NCI-H1092 (cell line): ENCODE measurements at regions not wholly inside any gene's neighbourhood (a gene's known extent, or its start where the extent isn't known, plus 50 kb on each side); places are given as distances from the start of the nearest gene placed in this dataset.
"Not testable (repeated sequence)": the region's sequence is repeated elsewhere in the genome, so short reads cannot be mapped to it uniquely, and the experiment has no call there.

Source experiments
- DNase-seq: peaks from one replicate; lab custom pipeline; 2025; lab: John Stamatoyannopoulos, UW

DNA sequence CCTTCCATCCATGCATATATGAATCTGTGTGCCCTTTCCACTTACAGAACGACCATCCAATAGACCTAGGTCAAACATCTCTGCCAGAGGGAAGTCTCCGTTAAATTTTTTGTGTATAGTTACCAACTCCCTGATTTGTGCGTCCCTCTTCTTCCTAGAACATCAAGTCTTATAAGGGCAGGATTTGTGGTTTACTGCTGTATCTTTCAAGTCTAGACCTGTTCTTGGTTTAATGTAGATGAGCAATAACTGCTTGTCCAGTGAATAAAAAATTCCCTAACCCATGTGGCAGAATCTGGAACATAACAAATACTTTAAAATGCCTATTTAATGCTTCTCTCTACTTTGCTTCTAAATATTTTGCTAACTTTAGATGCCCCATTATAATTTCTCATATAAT, 988.8 kb downstream of the RAPGEF2 start:
- no peak for DNase-seq

DNA sequence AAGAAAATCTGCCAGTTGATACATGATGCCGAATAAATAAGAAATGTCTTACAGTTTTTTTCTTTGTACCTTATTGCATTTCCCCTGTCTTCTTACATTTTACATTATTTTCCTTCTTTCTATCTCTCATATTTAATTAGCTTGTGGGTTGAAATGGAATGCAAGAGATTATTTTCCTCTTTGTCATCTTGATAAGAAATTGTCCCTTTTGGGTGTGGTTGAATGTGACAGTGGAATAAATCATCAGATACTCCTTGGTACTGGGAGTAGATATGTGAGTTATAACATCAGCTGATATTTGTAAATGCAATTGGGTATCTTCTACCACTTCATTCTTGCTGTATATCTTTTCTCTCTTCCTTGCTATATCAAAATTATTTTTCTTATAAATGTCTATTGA, 997.4 kb downstream of the RAPGEF2 start:
- DNase-seq: no peak

DNA sequence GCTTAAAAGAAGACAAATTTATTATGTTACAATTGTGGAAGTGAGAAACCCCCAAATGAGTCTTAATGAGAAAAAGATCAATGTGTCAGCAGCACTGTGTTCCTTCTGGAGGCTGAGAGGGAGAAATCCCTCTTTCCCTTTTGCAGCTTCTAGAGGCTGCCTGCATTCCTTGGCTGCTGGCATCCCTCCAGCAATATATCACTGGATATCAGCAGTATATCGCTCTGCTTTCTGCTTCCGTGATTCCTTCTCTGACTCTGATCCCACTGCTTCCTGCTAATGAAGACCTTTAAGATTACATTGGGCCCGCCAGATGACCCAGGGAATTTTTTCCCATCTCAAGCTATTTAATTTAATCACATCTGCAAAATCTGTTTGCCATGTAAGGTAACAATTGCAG, 1008.0 kb downstream of the RAPGEF2 start:
- no peak for DNase-seq

DNA sequence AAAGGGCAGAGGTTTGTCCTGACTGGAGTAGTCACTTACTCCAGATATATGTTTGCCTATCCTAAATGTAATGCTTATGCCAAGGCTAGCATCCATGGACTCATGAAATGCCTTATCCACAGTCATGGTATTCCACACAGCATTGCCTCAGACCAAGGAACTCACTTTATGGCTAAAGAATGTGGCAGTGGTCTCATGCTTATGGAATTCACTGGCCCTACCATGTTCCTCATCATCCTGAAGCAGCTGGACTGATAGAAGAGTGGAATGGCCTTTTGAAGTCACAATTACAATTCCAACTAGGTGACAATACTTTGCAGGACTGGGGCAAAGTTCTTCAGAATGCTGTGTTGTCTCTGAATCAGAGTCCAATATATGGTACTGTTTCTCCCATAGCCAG, 1014.8 kb downstream of the RAPGEF2 start:
- DNase-seq: no peak

DNA sequence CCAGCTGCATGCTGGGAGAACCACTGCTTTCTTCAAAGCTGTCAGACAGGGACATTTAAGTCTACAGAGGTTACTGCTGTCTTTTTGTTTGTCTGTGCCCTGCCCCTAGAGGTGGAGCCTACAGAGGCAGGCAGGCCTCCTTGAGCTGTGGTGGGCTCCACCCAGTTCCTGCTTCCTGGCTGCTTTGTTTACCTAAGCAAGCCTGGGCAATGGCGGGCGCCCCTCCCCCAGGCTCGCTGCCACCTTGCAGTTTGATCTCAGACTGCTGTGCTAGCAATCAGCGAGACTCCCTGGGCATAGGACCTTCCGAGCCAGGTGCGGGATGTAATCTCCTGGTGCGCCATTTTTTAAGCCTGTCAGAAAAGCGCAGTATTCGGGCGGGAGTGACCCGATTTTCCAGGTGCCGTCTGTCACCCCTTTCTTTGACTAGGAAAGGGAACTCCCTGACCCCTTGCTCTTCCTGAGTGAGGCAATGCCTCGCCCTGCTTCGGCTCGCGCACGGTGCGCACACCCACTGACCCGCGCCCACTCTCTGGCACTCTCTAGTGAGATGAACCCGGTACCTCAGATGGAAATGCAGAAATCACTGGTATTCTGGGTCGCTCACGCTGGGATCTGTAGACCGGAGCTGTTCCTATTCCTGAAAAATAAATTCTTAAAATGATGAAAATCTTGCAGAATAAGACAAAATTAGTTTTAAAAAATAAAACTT, 1022.9 kb downstream of the RAPGEF2 start:
- not testable (repeated sequence) for DNase-seq

DNA sequence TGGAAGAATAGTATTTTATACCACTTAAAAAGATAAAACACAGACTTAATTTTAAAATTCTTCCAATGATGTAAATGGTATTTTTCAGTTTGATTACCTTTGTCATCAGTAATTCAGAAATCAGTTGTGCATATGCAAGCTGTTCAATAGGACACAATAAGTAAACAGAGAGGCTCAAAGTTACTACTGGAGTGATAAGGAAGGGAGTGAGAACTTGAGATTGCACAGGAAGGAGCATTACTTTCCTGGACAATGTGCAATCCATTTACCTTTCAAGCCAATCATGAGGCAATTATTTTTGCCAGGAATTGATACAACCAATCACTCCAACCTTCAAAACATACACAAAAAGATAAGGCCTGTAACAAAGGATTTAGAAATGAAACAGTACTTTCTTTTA, 1024.3 kb downstream of the RAPGEF2 start:
- DNase-seq: no peak

DNA sequence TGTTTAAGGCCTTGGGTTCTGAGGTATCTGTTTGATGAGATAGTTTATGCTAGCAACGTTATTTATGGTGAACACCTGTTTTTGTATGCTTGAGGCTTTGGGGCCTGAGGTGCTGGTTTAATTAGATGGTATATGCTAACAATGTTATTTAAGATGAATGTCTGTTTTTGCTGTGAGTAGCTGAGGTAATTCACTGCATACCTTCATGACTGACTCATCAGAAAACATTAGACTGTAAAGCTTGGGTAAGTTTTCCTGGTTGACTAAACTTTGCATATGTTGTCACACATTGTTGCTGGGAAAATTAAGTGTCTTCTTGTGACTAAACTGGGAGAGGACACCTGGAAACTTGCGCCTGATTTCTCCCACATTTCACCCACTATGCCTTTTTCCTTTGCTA, 1026.6 kb downstream of the RAPGEF2 start:
- DNase-seq: no peak

DNA sequence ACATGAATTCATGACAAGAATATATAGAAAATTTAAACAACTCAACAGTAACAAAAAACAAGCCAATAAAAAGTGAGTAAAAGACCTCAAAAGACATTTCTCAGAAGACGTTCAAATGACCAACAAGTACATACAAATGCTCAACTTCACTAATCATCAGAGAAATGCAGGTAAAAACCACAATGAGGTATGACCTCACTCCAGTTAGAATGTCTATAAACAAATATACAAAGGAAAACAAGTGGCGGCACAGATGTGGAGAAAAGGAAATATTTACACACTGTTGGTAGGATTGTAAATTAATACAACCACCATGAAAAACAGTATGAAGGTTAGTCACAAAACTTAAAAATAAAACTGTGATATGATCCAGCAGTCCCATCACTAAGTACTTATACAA, 1033.1 kb downstream of the RAPGEF2 start:
- no peak for DNase-seq

DNA sequence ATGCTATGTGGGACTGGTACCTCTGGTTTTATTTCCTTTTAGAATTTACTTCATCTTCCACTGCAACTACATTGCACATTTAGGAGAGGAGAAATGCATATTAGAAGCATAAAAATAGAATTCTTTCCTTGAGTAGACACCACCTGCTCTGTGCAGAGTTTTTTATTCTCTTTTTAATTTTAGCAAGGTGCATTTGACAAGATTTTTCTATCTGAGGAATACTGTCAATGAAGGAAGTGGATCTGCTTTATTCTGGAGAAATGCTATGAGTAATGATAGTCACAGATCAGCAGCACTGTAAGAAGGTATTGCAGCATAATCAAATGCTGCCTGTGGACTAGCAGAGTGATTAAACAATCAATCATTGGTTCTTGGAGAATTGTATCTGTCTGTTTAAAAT, 1038.3 kb downstream of the RAPGEF2 start:
- no peak for DNase-seq

DNA sequence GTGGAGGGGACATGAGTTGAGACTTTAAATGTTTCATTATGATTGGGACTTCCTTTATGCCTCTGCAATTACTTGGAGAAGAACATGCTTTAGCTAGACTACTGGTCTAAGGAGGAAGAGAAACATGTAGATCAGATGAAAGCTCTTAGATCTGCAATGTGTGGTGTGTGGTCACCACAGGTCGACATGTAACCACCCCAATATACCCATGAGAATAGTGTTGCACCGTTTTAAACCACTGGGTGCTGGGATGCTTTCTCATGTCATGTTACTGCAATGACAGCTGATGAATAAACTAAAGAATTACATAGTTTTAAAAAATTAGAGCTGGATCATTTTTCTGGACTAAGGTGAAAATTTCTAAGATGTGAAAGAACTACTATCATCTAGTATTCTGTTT, 1039.7 kb downstream of the RAPGEF2 start:
- DNase-seq: no peak

DNA sequence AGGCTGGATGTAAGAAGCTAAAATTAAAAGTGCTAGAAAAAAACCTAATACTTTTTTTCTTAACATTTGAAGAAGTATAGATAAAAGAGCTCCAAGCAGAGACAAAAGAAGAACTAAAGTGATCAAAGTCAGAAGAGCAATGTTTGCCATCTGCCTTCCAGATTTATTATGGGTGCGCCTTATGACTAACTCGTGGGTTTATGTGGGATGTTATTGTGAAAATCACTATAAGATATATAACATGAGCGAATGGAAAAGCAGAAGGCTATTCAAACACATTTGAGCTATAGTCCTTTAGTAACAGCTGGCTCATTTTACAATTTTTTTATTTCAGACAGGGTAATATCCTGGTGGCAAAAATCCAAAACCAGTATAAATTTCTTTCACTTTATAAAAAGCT, 1040.7 kb downstream of the RAPGEF2 start:
- DNase-seq: no peak

DNA sequence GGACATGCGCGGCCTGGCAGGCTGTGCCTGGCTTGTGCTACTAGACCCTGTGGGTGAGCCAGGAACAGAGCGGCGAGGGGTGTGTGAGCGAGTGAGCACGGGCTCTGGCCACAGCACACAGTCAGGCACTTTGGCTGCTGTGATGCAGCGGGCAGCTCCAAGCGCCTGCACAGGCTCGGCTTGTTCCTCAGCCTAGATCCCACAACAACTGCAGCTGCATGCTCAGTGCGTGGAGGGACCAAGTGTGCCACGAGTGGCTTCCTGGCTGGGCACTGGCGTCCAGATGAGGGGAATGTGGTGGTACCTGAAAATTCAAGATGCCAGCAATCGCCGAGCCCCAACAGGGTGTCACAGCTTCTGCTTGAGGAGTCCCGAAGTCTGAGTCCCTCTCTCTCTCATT, 1056.6 kb downstream of the RAPGEF2 start:
- DNase-seq: no peak

DNA sequence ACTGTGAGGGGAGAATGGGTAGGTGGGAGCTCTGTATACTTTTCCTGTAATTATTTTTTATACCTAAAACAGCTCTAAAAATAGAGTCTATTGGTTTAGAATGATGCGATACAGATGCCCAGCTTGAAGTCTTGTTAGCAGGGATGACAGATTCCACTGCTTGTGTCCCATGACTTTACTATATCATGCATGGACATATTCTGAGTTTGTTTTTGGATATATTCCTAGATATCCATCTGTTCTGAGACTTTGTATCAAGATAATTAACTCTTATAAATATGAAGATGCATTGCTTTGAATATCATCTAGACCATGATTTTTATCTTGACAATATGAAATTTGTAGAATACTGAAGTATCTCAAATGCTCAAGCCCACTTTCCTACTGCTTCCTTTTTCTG, 1058.1 kb downstream of the RAPGEF2 start:
- no peak for DNase-seq

DNA sequence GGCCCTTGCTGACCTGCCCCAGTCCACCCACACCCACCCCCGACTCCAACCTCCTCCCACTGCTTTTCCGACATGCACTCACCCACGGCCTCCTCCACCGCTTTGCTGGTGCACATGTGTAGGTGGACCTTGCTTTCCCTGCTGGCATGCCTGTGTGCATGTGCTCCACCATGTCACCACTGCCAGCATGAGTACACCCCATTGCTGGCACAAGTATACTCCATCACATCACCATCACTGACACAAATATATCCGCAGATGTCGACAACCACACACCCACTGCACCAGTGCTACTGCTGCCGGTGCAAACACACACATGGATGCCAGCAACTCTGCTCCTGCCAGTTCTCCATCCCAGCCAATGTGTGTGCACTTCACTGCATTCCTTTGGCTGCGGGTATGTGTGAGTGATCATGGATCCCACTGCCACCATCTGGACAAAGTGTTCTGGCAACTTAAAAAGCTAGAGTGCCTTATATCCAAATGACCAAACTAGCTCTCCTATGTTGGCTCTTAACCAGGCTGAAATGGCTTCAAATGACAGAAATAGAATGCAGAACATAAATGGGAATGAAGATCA, 1072.3 kb downstream of the RAPGEF2 start:
- no peak for DNase-seq

DNA sequence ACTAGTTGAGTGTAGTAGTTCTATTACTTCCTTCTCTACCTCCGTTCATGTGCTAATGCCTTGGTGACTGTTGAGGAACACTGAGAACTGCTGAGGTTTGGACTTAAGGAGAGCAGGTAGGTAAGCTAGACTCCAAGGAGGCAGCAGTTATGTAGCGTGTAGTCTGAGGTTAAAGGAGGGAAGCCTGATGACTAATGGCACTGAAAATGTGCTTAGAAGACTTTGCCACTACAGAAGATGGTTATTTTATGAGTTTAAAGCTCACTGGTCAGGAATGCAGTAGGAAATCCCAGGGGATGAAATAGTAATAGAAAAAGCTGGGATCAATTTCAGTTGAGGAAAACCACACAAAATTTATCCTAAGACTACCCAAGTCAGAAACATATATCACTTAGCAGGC, 1077.3 kb downstream of the RAPGEF2 start:
- no peak for DNase-seq

DNA sequence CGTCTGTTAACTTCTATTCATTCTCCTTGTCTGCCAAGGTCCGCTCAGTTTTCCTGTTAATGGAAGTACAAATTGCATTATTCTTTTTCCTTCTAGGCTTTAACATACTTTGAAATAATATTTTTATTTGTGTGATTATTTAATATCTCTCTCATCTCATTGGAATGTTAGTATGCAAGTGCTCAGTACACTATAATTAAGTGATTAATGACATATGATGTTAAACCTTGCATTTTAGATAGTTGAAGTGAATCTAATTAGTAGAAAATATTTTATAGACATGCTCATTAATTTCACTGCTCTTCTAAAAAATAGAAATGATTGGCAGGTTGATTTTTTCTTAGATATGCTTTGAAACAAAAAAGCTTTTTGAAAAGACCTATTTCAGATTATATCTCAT, 1079.8 kb downstream of the RAPGEF2 start:
- DNase-seq: no peak

DNA sequence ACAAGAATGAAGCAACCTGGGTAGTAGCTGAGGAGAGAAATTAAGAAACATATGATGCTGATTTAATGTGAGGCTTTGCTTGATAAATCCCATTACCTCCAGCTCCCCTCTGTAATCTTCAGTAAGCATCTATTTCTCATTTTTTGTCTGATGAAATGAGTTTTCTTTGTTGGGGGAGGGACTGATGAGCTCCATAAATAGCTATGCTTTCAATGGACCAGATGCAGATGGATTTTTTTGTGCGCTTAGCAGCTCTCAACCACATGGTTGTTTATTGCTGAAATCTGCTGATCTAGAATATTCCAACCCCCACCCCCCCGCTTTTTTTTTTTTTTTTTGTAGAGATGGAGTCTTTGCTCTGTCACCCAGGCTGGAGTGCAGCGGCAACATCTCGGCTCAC, 1082.0 kb downstream of the RAPGEF2 start:
- no peak for DNase-seq

DNA sequence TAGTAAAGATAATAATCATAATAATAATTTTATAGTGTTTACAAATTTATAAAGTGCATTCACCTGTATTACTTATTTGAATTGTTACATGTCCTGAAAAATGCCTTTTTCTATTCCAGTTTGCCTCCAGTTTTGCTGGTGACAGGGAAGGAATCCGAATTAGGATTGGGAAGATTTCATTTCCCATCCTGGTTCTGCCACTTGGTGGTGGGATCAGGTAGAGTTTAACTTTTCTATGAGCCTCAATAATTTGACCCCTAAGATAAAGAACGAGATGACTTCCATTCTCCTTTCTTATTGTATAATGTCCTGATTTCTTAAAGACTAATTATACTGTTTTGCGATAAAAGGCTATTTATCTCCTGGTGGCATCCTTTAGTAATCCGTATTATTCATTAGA, 1090.9 kb downstream of the RAPGEF2 start:
- DNase-seq: no peak

DNA sequence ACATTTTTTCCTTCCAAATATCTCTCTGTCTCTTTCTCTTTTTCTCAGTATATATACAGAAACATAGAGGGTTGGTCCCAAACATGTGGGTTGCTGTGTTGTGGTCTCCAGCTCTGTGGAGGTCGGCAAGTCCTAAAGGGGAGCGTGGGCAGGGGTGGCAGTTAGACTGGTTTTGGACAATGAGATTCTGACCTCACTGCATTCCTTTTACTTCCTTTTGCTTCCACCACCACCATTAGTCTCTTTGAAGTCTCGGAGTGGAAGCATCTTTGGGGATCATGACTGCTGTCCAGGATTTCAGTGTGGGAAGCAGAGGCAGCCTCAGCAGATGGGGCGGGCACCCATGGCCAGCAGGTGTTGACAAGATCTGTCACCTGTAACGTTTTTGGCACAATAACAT, 1091.8 kb downstream of the RAPGEF2 start:
- no peak for DNase-seq

DNA sequence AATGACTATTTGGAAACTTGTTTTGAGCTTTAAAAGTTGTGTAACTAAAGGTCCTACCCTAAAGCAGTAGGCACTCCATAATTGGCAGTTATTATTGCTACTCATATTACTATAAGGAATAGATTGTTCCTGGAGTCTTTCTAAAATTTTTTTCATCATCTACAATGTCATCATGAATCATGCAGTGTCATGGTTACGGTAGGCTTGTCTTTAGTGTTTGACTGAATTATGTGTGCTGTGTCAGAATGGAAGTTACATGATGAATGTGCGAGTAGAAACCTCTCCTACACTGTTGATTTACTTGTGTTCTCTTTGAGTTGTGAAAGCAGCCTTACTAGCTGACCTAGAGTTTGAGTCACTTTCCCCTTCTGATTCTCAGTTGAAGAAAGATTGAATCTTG, 1099.9 kb downstream of the RAPGEF2 start:
- DNase-seq: no peak

DNA sequence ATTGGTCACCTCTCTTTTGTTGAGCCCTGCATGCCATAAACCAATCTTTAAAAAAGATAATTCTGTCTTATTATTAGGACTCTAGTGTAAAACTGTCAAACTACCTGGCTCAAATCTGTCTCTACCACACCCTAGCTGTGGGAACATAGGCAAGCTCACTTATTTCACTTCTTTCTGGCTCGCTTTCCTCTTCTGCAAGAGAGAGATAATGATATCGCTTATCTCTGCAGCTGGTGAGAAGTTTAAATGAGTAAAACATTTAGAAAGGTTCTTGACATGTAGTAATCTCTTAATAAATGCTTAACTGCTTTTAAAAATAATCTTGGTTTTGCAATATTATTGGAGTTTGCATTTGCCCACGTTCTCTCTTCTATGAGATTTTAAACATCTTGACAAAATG, 1109.2 kb downstream of the RAPGEF2 start:
- no peak for DNase-seq

DNA sequence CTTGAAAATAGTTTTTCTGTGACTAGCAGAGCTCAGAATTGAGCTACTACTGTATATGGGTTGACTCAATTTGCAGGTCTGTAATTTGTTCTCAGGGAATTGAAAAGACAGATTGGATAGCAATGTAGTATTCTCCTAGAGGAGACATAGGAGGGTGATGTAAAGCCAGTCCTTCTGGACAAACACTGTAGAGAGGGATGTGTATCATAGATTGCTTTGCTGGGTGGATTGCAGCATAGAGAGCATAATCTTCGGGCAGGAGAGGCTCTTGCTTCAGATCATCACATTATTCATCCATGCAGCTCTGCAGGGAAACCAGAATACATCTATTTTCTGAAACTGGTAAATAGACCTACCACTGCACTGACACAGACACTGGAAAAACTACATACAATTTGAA, 1110.5 kb downstream of the RAPGEF2 start:
- DNase-seq: no peak

DNA sequence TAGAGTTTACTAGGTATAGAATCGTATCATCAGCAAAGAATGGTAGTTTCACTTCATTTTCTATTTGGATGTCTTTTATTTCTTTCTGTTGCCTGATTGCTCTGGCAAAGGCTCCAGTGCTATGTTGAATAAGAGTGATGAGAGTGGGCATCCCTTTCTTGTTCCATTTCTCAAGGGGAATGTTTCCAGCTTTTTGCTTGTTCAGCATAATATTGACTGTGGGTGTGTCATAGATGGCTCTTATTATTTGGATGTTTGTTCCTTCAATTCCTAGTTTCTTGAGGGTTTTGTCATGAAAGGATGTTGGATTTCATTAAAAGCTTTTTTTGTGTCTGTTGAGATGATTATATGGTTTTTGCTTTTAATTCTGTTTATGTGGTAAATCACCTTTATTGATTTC, 1114.5 kb downstream of the RAPGEF2 start:
- no peak for DNase-seq

DNA sequence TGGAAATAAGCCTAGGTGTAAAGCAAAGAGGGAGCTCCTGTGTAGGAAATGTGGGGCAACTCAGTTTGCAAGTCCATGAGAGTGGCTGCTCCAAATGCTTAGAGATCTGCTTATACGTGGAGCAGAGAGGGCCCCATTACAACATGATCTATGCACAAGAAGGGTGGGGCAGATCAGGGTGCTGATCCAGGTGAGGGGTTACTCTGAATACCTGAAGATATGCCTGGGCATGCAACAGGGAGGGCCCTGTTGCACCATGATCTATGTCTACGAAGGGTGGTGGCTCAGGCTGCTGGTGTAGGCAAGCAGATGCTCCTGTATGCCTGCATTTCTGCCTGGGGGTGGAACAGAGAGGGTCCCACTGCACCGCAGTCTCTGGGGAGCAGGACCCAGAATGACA, 1121.2 kb downstream of the RAPGEF2 start:
- no peak for DNase-seq
